ENCODE measurements at regions not wholly inside any gene's neighbourhood (a gene's known extent, or its start where the extent isn't known, plus 50 kb on each side); places are given as distances from the start of the nearest gene placed in this dataset.

- Histone ChIP-seq H3K4me3 (replicated peaks in 1 of 3; ENCODE audit: insufficient read depth in 1 of 3, low read depth in 1 of 3, low read length in 3 of 3) (no peak overlapping the region), H3K27ac (ENCODE audit: insufficient read depth, low read depth, low read length) (no peak overlapping the region), H3K36me3 (ENCODE audit: control insufficient read depth in 2 of 2, extremely low read depth in 1 of 2, insufficient read depth in 2 of 2, low read length in 2 of 2) (no peaks in the 10 kb centered on the region), H3K9ac (replicated peaks; ENCODE audit: extremely low read depth, insufficient read depth, low read length) (no peak overlapping the region), H3K9me1 (replicated peaks; ENCODE audit: control insufficient read depth, extremely low read depth, insufficient read depth, low read length) (no peaks in the 10 kb centered on the region), H3K27me3 (ENCODE audit: control insufficient read depth in 2 of 2, insufficient read depth in 2 of 2, low read length in 2 of 2) (no peaks in the 10 kb centered on the region), H2AFZ (ENCODE audit: low read depth, low read length) (no peak overlapping the region), H3K9me3 (replicated peaks; ENCODE audit: control insufficient read depth, insufficient read depth, low read length) (no peaks in the 10 kb centered on the region), H3K79me2 (ENCODE audit: control insufficient read depth, insufficient read depth, low read length) (no peaks in the 10 kb centered on the region), H3K4me2 (ENCODE audit: insufficient read depth, low read length) (no peak overlapping the region), H3K4me1 (ENCODE audit: control insufficient read depth, extremely low read depth, insufficient read depth, low read length) (no peaks in the 10 kb centered on the region), H4K20me1 (replicated peaks; ENCODE audit: control insufficient read depth, extremely low read depth, insufficient read depth, low read length) (no peaks in the 10 kb centered on the region)
- BruUV-seq (replicated peaks) = no TSS peak
- TF ChIP-seq JUN (IDR thresholded peaks at IDR 0.05; ENCODE audit: borderline replicate concordance, insufficient read depth, insufficient read length, low read depth) = no peak
- TF ChIP-seq GATA2 (IDR thresholded peaks at IDR 0.05; ENCODE audit: insufficient read depth, insufficient read length, low read depth, low read length) = no peak
- no peak for TF ChIP-seq MAX (IDR thresholded peaks at IDR 0.05; ENCODE audit: insufficient read depth, insufficient read length)
- TF ChIP-seq POLR2AphosphoS5 (IDR thresholded peaks at IDR 0.05; ENCODE audit: insufficient read depth, low read depth, low read length) = no peak
- TF ChIP-seq EZH2 (IDR thresholded peaks at IDR 0.05; ENCODE audit: borderline replicate concordance, low read depth, low read length, severe bottlenecking) = no peak
- no peak for TF ChIP-seq CTCF (IDR thresholded peaks at IDR 0.05; ENCODE audit: extremely low read depth in 1 of 2, insufficient read depth in 1 of 2, low read depth in 1 of 2, low read length in 2 of 2)
- no peak for TF ChIP-seq POLR2A (IDR thresholded peaks at IDR 0.05; ENCODE audit: low read depth, low read length)
- no peak for TF ChIP-seq MYC (IDR thresholded peaks at IDR 0.05; ENCODE audit: low read depth, low read length)
- no peak for TF ChIP-seq FOS (IDR thresholded peaks at IDR 0.05; ENCODE audit: borderline replicate concordance, insufficient read depth, low read length)
- POLR2A ChIA-PET = no interaction called here
- dilution Hi-C loops (cut with MboI; ENCODE audit: extremely low pct_ligation_motif_present, low sequenced_read_pairs) (no loop called here), intact Hi-C loops (cut with micrococcal nuclease) (loop anchor here (2.0 kb wide), 1 partner anchor 682 kb away; no protein-coding TSS in a partner anchor)
- CTCF ChIA-PET = no interaction called here
- FAIRE-seq (no peak), DNase-seq (ENCODE audit: low read depth, low spot score) (no peak)
Observed at GRCh38 chr5:163821142-163821541, 315.7 kb downstream of the MAT2B start.

All from endothelial cell of umbilical vein (primary cell).